WI38 (cell line): ENCODE measurements at regions not wholly inside any gene's neighbourhood (a gene's known extent, or its start where the extent isn't known, plus 50 kb on each side); places are given as distances from the start of the nearest gene placed in this dataset.

Experiments used
- H3K4me3 ChIP-seq: 2 replicates; pipeline ENCODE4 v1.5.1; 2011; ENCODE audit warnings: low read depth, mild to moderate bottlenecking, control low read depth, low read length
- CTCF ChIP-seq: IDR thresholded peaks from 2 replicates; pipeline ENCODE4 v1.5.1; 2012; ENCODE audit warnings: low read depth, mild to moderate bottlenecking, control low read depth, low read length

GRCh38 chr20:54377992-54378773 lies 97.2 kb upstream of the DOK5 start:
- TF ChIP-seq CTCF, result no peak
- H3K4me3 ChIP-seq, result no peak overlapping the region

GRCh38 chr20:54379893-54380584 lies 95.4 kb upstream of the DOK5 start:
- H3K4me3 ChIP-seq, result no peak overlapping the region
- TF ChIP-seq CTCF, result no peak

- no peak for TF ChIP-seq CTCF
Measured at GRCh38 chr20:54382419-54382818, 93.0 kb upstream of the DOK5 start.

DNA sequence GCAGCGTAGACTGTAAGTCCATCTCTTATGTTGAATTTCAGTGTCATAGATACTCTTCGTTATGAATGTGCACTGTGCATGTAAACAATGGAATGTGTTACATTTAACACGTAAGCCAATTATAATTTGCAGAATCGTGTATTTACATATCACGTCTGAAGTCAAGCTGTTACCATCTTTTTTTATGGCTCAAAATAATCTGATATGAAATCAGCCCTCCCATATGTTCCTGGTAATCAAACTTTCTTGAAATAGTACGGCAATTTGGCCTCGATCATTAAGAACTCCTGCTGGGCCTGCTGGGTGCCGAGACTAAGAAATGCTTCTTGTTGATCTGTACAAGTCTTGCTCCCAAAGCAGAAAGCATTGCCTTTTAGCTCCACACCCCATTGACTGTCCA lies 89.6 kb upstream of the DOK5 start:
- no peak overlapping the region for H3K4me3 ChIP-seq
- TF ChIP-seq CTCF, result no peak

More at GRCh38 chr20:54382419-54382818, 93.0 kb upstream of the DOK5 start:
- no peak overlapping the region for H3K4me3 ChIP-seq

- H3K4me3 ChIP-seq, result no peak overlapping the region
- no peak for TF ChIP-seq CTCF
Measured at GRCh38 chr20:54389596-54390280, 85.7 kb upstream of the DOK5 start.

- H3K4me3 ChIP-seq, result no peak overlapping the region
- TF ChIP-seq CTCF, result no peak
Measured at GRCh38 chr20:54397292-54398140, 77.9 kb upstream of the DOK5 start.
